IMR-90 (cell line): ENCODE measurements at regions not wholly inside any gene's neighbourhood (a gene's known extent, or its start where the extent isn't known, plus 50 kb on each side); places are given as distances from the start of the nearest gene placed in this dataset.

Experiments
- ATAC-seq: fragments of 200-7000 bp; cut with Tn5 transposase; 2 replicates; pipeline ENCODE4 v1.9.1; 2020; ENCODE audit warnings: low read depth, mild to moderate bottlenecking, moderate library complexity
- BruUV-seq: library from RNA; stranded (reverse); fragments of 400-500 nt; replicated peaks from 2 replicates; lab custom pipeline; 2021; lab: Mats Ljungman, UMichigan
- CTCF ChIA-PET: fragments of 300-600 bp; formaldehyde crosslinking; extraction: SDS; loops from one replicate; lab custom pipeline; 2021; ENCODE audit warnings: antibody characterized with exemption; lab: Yijun Ruan, JAX
- POLR2A ChIA-PET: fragments of 300-600 bp; sonication (Branson Sonifier 250); formaldehyde crosslinking; loops from one replicate; lab custom pipeline; 2022; ENCODE audit warnings: antibody characterized with exemption; ENCODE audit not compliant: unreplicated experiment; lab: Charles Lee
- DNase-seq: peaks from one replicate; pipeline ENCODE4 v3.0.0; 2013
- H2AFZ ChIP-seq: replicated peaks from 2 replicates; pipeline ENCODE3; 2013; ENCODE audit warnings: low read length, mild to moderate bottlenecking; ENCODE audit not compliant: poor library complexity
- H2AK5ac ChIP-seq: 2 replicates; pipeline ENCODE4 v1.6.1; 2013; ENCODE audit warnings: low read depth, low read length, inconsistent platforms
- H2AK9ac ChIP-seq: replicated peaks from 2 replicates; pipeline ENCODE3; 2013; ENCODE audit warnings: mild to moderate bottlenecking, low read depth, low read length, moderate library complexity; ENCODE audit not compliant: poor library complexity
- H2BK120ac ChIP-seq: 2 replicates; pipeline ENCODE4 v1.6.1; 2013; ENCODE audit warnings: low read depth, low read length, inconsistent platforms
- H2BK15ac ChIP-seq: 3 replicates; pipeline ENCODE4 v1.6.1; 2013; ENCODE audit warnings: low read depth, low read length, inconsistent platforms
- H2BK20ac ChIP-seq: 2 replicates; pipeline ENCODE4 v1.6.1; 2013; ENCODE audit warnings: low read depth, mild to moderate bottlenecking, inconsistent platforms, low read length, moderate library complexity
- H2BK5ac ChIP-seq: 2 replicates; pipeline ENCODE4 v1.6.1; 2013; ENCODE audit warnings: mild to moderate bottlenecking, low read depth, low read length, inconsistent platforms; ENCODE audit not compliant: poor library complexity, severe bottlenecking
- H3K14ac ChIP-seq: replicated peaks from 2 replicates; pipeline ENCODE4 v1.6.1; 2013; ENCODE audit warnings: low read depth, low read length, inconsistent platforms
- H3K18ac ChIP-seq: 2 replicates; pipeline ENCODE4 v1.6.1; 2013; ENCODE audit warnings: low read depth, low read length, control low read depth
- H3K23ac ChIP-seq: 2 replicates; pipeline ENCODE4 v1.6.1; 2013; ENCODE audit warnings: low read depth, low read length, inconsistent platforms
- H3K27ac ChIP-seq: 2 replicates; pipeline ENCODE4 v1.5.1; 2013; ENCODE audit warnings: mild to moderate bottlenecking, control low read depth, low read length; ENCODE audit not compliant: insufficient read depth
- H3K27me3 ChIP-seq: 2 replicates; pipeline ENCODE4 v1.6.1; 2013; ENCODE audit warnings: low read length; ENCODE audit not compliant: control insufficient read depth, insufficient read depth
- H3K36me3 ChIP-seq: 2 replicates; pipeline ENCODE4 v1.6.1; 2013; ENCODE audit warnings: low read length, mixed read lengths; ENCODE audit not compliant: control insufficient read depth, insufficient read depth
- H3K4ac ChIP-seq: 2 replicates; pipeline ENCODE4 v1.6.1; 2013; ENCODE audit warnings: low read depth, low read length, inconsistent platforms
- H3K4me1 ChIP-seq: 2 replicates; pipeline ENCODE4 v1.6.1; 2013; ENCODE audit warnings: low read length, mixed read lengths; ENCODE audit not compliant: control insufficient read depth, insufficient read depth
- H3K4me2 ChIP-seq: 2 replicates; pipeline ENCODE4 v1.6.1; 2013; ENCODE audit warnings: low read depth, mild to moderate bottlenecking, control low read depth, low read length, moderate library complexity
- H3K4me3 ChIP-seq: 2 replicates; pipeline ENCODE4 v1.5.1; 2013; ENCODE audit warnings: low read depth, mild to moderate bottlenecking, control low read depth, low read length, moderate library complexity; ENCODE audit not compliant: insufficient read depth
- H3K56ac ChIP-seq: 2 replicates; pipeline ENCODE4 v1.6.1; 2013; ENCODE audit warnings: low read length, inconsistent platforms; ENCODE audit not compliant: insufficient read depth; ENCODE audit errors: extremely low read depth
- H3K79me1 ChIP-seq, 2 experiments: 2 replicates each; pipeline ENCODE4 v1.6.1; 2013; ENCODE audit warnings: low read length in 2 of 2, inconsistent platforms in 1 of 2, low read depth in 1 of 2
- H3K9ac ChIP-seq: 2 replicates; pipeline ENCODE4 v1.6.1; 2013; ENCODE audit warnings: low read depth, low read length, control low read depth
- H3K9me1 ChIP-seq: 2 replicates; pipeline ENCODE4 v1.6.1; 2013; ENCODE audit warnings: low read length, inconsistent platforms; ENCODE audit not compliant: insufficient read depth
- H3K9me3 ChIP-seq: 2 replicates; pipeline ENCODE4 v1.6.1; 2013; ENCODE audit warnings: low read length; ENCODE audit not compliant: control insufficient read depth, insufficient read depth
- H4K20me1 ChIP-seq: 2 replicates; pipeline ENCODE4 v1.6.1; 2013; ENCODE audit warnings: low read length, inconsistent platforms; ENCODE audit not compliant: insufficient read depth
- H4K5ac ChIP-seq: 2 replicates; pipeline ENCODE4 v1.6.1; 2013; ENCODE audit warnings: mild to moderate bottlenecking, low read depth, low read length, control low read depth
- H4K8ac ChIP-seq, 2 experiments: 2 replicates each; pipeline ENCODE4 v1.6.1; 2013; ENCODE audit warnings: low read depth in 2 of 2, low read length in 2 of 2, control low read depth in 1 of 2, inconsistent platforms in 1 of 2
- H4K91ac ChIP-seq: 2 replicates; pipeline ENCODE4 v1.6.1; 2013; ENCODE audit warnings: low read depth, low read length, inconsistent platforms; ENCODE audit not compliant: insufficient read depth
- BHLHE40 ChIP-seq: fragments of 150-350 bp; IDR thresholded peaks from 2 replicates; pipeline ENCODE4 v1.6.1; 2016; ENCODE audit warnings: mild to moderate bottlenecking, low read depth, low read length
- CHD1 ChIP-seq: IDR thresholded peaks from 2 replicates; pipeline ENCODE4 v1.6.1; 2012; ENCODE audit warnings: low read depth, low read length, improper control_type of control experiment
- CTCF ChIP-seq: conservative IDR thresholded peaks from 2 replicates; pipeline ENCODE4 v1.5.1; 2012; ENCODE audit warnings: mild to moderate bottlenecking, low read depth, low read length, improper control_type of control experiment
- ELK1 ChIP-seq: fragments of 150-350 bp; IDR thresholded peaks from 2 replicates; pipeline ENCODE4 v1.6.1; 2016; ENCODE audit warnings: low read depth, mild to moderate bottlenecking, low read length, moderate library complexity, borderline replicate concordance
- FOS ChIP-seq: fragments of 150-350 bp; IDR thresholded peaks from 2 replicates; pipeline ENCODE4 v1.6.1; 2016; ENCODE audit warnings: low read depth, low read length
- NFE2L2 ChIP-seq: fragments of 150-350 bp; IDR thresholded peaks from 2 replicates; pipeline ENCODE4 v1.6.1; 2016; ENCODE audit warnings: low read depth, mild to moderate bottlenecking, low read length
- USF2 ChIP-seq: fragments of 150-350 bp; IDR thresholded peaks from 2 replicates; pipeline ENCODE4 v1.6.1; 2017; ENCODE audit warnings: mild to moderate bottlenecking, antibody characterized with exemption, low read length, low read depth
- WGBS, 2 experiments: methylation state at CpG; one replicate each; pipeline versions ENCODE4 v1.1.5 to v1.1.7; 2013; ENCODE audit warnings: missing lambda C conversion rate in 2 of 2; ENCODE audit not compliant: insufficient read length in 1 of 2; ENCODE audit errors: extremely low coverage in 2 of 2; 5-methylcytosine and 5-hydroxymethylcytosine counted together
- dilution Hi-C: fragments of 300-500 bp; cut with HindIII; formaldehyde crosslinking; loops from one replicate; pipeline ENCODE4 v1.14.3; 2018; ENCODE audit warnings: low sequenced_read_pairs; ENCODE audit not compliant: unreplicated experiment
- in situ Hi-C: fragments of 300-500 bp; cut with MboI; formaldehyde crosslinking; loops from 3 replicates; pipeline ENCODE4 v1.14.3; 2019; ENCODE audit warnings: low sequenced_read_pairs, inconsistent platforms, mixed read lengths
- intact Hi-C: fragments of 100-400 bp; cut with micrococcal nuclease; formaldehyde crosslinking; loops from 2 replicates; pipeline ENCODE4 v1.10.0; 2022

- Histone ChIP-seq H3K27me3 (no peaks in the 10 kb centered on the region), H2BK5ac (no peak overlapping the region), H3K18ac (no peak overlapping the region), H3K79me1 (no peaks in the 10 kb centered on the region), H3K14ac (no peak overlapping the region), H3K36me3 (no peaks in the 10 kb centered on the region), H3K23ac (no peak overlapping the region), H2BK120ac (no peak overlapping the region), H3K9ac (no peak overlapping the region), H4K8ac (no peak overlapping the region), H3K4ac (no peak overlapping the region), H3K27ac (no peak overlapping the region), H3K4me2 (no peak overlapping the region), H3K4me3 (no peak overlapping the region), H2AFZ (no peak overlapping the region), H3K9me3 (no peaks in the 10 kb centered on the region), H3K4me1 (no peaks in the 10 kb centered on the region), H3K9me1 (no peaks in the 10 kb centered on the region), H4K91ac (no peak overlapping the region), H4K5ac (no peak overlapping the region), H4K20me1 (no peaks in the 10 kb centered on the region), H3K56ac (no peak overlapping the region), H2BK15ac (no peak overlapping the region), H2BK20ac (no peak overlapping the region), H2AK5ac (no peak overlapping the region), H2AK9ac (no peak overlapping the region)
- no peak for ATAC-seq
- DNase-seq = no peak
- WGBS, 2 experiments = no CpG with 5 or more reads among the region's 5 CpGs
- in situ Hi-C loops (no loop called here), dilution Hi-C loops (no loop called here), intact Hi-C loops (no loop called here)
- ChIA-PET CTCF (no interaction called here), POLR2A (no interaction called here)
- no TSS peak for BruUV-seq
- TF ChIP-seq USF2 (no peak), CHD1 (no peak), FOS (no peak), NFE2L2 (no peak), CTCF (no peak), BHLHE40 (no peak), ELK1 (no peak)
Measured at GRCh38 chr3:104447681-104448080, 919.0 kb upstream of the ALCAM start.
